Panc1 (cell line): ENCODE measurements at regions not wholly inside any gene's neighbourhood (a gene's known extent, or its start where the extent isn't known, plus 50 kb on each side); places are given as distances from the start of the nearest gene placed in this dataset.

Source experiments
- ATAC-seq: fragments of 200-7000 bp; cut with Tn5 transposase; 2 replicates; pipeline ENCODE4 v1.9.1; 2020; ENCODE audit warnings: mild to moderate bottlenecking, moderate library complexity
- BruUV-seq: library from RNA; stranded (reverse); fragments of 400-500 nt; replicated peaks from 2 replicates; lab custom pipeline; 2021; lab: Mats Ljungman, UMichigan
- CTCF ChIA-PET: fragments of 300-600 bp; sonication (Branson Sonifier 250); formaldehyde crosslinking; loops from one replicate; lab custom pipeline; 2022; ENCODE audit warnings: antibody characterized with exemption; lab: Charles Lee
- POLR2A ChIA-PET: fragments of 300-600 bp; sonication (Branson Sonifier 250); formaldehyde crosslinking; loops from one replicate; lab custom pipeline; 2022; ENCODE audit warnings: antibody characterized with exemption; lab: Charles Lee
- DNase-seq: peaks from one replicate; pipeline ENCODE4 v3.0.0-alpha.2; 2010; ENCODE audit warnings: low read depth, low spot score
- H3K27ac ChIP-seq: 2 replicates; pipeline ENCODE4 v1.5.1; 2011; ENCODE audit warnings: mild to moderate bottlenecking, low read length, inconsistent platforms
- H3K27me3 ChIP-seq: fragments of 200-500 bp; sonication (Bioruptor generic); 2 replicates; pipeline ENCODE4 v1.6.0; 2014; ENCODE audit warnings: low read length, inconsistent platforms; ENCODE audit not compliant: control insufficient read depth, insufficient read depth
- H3K36me3 ChIP-seq: fragments of 200-500 bp; sonication (Bioruptor generic); 2 replicates; pipeline ENCODE4 v1.5.1; 2014; ENCODE audit warnings: inconsistent platforms, mild to moderate bottlenecking, low read length, moderate library complexity; ENCODE audit not compliant: control insufficient read depth, insufficient read depth
- H3K4me1 ChIP-seq: 2 replicates; pipeline ENCODE4 v1.5.1; 2011; ENCODE audit warnings: inconsistent platforms, mild to moderate bottlenecking, low read length, moderate library complexity; ENCODE audit not compliant: control insufficient read depth, insufficient read depth
- H3K4me3 ChIP-seq, 2 experiments: 2 replicates each; pipeline ENCODE4 v1.5.1; 2011 to 2012; ENCODE audit warnings: low read depth in 2 of 2, low read length in 2 of 2, mild to moderate bottlenecking in 2 of 2, inconsistent platforms in 1 of 2, moderate library complexity in 1 of 2
- H3K9me3 ChIP-seq: fragments of 200-500 bp; sonication (Bioruptor generic); 2 replicates; pipeline ENCODE4 v1.5.1; 2014; ENCODE audit warnings: low read depth, mild to moderate bottlenecking, inconsistent platforms, low read length, moderate library complexity; ENCODE audit not compliant: control insufficient read depth, insufficient read depth
- POLR2AphosphoS5 ChIP-seq: IDR thresholded peaks from 2 replicates; pipeline ENCODE4 v1.6.1; 2012; ENCODE audit warnings: mild to moderate bottlenecking, low read depth, low read length, moderate library complexity
- SIN3A ChIP-seq: IDR thresholded peaks from 2 replicates; pipeline ENCODE4 v1.6.1; 2012; ENCODE audit warnings: low read depth, mild to moderate bottlenecking, low read length, moderate library complexity, borderline replicate concordance; ENCODE audit not compliant: insufficient read depth
- TCF7L2 ChIP-seq: IDR thresholded peaks from 2 replicates; pipeline ENCODE4 v1.6.1; 2011; ENCODE audit warnings: mild to moderate bottlenecking, low read depth, low read length, inconsistent platforms
- in situ Hi-C: cut with HindIII; loops from 2 replicates; pipeline ENCODE4 v1.10.0; 2016; ENCODE audit warnings: low sequenced_read_pairs, low pct_unique_long_range_greater_than_20kb
- intact Hi-C: fragments of 100-400 bp; cut with micrococcal nuclease; formaldehyde crosslinking; loops from one replicate; pipeline ENCODE4 v1.10.0; 2022; ENCODE audit not compliant: unreplicated experiment
- TF ChIP-seq, protein P1 (sequence below): fragments of 450-650 bp; IDR thresholded peaks from 2 replicates; pipeline ENCODE4 v1.5.1; 2017; ENCODE audit warnings: mild to moderate bottlenecking
- TF ChIP-seq, protein P2 (sequence below), 2 experiments: IDR thresholded peaks; 2 replicates each; pipeline ENCODE4 v1.6.1; 2011 to 2012; ENCODE audit warnings: low read depth in 2 of 2, control low read depth in 1 of 2, low read length in 1 of 2, mild to moderate bottlenecking in 1 of 2, moderate library complexity in 1 of 2; ENCODE audit not compliant: insufficient read depth in 1 of 2

DNA sequence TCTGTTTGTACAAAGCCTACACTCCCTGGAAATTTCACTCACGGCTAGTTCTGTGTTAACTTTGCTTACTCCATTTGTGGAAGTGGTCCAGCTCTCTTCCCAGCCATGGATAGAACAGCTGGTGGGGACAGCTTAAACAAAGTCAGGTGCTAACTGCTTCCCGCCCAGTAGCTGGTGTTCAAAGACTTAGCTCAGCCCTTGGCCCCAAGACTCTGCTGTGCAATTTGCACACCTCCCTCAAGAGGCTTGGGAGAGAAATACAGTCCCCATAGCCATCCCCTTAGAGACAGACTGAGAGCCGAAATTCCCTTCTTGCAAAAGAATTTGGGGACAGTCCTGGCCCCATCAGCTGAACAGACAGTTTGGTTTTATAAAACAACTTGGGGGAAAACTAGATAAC lies 73.8 kb upstream of the RAI14 start:
- ChIA-PET CTCF (no interaction called here), POLR2A (no interaction called here)
- DNase-seq (no peak), ATAC-seq (no peak)
- H3K4me1 ChIP-seq = no peaks in the 10 kb centered on the region
- in situ Hi-C loops (no loop called here), intact Hi-C loops (no loop called here)
- TF ChIP-seq, protein P1, sequence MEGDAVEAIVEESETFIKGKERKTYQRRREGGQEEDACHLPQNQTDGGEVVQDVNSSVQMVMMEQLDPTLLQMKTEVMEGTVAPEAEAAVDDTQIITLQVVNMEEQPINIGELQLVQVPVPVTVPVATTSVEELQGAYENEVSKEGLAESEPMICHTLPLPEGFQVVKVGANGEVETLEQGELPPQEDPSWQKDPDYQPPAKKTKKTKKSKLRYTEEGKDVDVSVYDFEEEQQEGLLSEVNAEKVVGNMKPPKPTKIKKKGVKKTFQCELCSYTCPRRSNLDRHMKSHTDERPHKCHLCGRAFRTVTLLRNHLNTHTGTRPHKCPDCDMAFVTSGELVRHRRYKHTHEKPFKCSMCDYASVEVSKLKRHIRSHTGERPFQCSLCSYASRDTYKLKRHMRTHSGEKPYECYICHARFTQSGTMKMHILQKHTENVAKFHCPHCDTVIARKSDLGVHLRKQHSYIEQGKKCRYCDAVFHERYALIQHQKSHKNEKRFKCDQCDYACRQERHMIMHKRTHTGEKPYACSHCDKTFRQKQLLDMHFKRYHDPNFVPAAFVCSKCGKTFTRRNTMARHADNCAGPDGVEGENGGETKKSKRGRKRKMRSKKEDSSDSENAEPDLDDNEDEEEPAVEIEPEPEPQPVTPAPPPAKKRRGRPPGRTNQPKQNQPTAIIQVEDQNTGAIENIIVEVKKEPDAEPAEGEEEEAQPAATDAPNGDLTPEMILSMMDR = no peak
- TF ChIP-seq, protein P2, sequence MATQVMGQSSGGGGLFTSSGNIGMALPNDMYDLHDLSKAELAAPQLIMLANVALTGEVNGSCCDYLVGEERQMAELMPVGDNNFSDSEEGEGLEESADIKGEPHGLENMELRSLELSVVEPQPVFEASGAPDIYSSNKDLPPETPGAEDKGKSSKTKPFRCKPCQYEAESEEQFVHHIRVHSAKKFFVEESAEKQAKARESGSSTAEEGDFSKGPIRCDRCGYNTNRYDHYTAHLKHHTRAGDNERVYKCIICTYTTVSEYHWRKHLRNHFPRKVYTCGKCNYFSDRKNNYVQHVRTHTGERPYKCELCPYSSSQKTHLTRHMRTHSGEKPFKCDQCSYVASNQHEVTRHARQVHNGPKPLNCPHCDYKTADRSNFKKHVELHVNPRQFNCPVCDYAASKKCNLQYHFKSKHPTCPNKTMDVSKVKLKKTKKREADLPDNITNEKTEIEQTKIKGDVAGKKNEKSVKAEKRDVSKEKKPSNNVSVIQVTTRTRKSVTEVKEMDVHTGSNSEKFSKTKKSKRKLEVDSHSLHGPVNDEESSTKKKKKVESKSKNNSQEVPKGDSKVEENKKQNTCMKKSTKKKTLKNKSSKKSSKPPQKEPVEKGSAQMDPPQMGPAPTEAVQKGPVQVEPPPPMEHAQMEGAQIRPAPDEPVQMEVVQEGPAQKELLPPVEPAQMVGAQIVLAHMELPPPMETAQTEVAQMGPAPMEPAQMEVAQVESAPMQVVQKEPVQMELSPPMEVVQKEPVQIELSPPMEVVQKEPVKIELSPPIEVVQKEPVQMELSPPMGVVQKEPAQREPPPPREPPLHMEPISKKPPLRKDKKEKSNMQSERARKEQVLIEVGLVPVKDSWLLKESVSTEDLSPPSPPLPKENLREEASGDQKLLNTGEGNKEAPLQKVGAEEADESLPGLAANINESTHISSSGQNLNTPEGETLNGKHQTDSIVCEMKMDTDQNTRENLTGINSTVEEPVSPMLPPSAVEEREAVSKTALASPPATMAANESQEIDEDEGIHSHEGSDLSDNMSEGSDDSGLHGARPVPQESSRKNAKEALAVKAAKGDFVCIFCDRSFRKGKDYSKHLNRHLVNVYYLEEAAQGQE (IDR thresholded peaks at IDR 0.05; ENCODE audit: insufficient read depth in 1 of 2, low read depth in 2 of 2, low read length in 1 of 2) = no peak
- H3K36me3 ChIP-seq = no peaks in the 10 kb centered on the region
- no peaks in the 10 kb centered on the region for H3K9me3 ChIP-seq
- H3K4me3 ChIP-seq = no peak overlapping the region
- no peak overlapping the region for H3K27ac ChIP-seq
- BruUV-seq = no TSS peak
- no peaks in the 10 kb centered on the region; the same call in 1 of the 2 replicates for H3K27me3 ChIP-seq

DNA sequence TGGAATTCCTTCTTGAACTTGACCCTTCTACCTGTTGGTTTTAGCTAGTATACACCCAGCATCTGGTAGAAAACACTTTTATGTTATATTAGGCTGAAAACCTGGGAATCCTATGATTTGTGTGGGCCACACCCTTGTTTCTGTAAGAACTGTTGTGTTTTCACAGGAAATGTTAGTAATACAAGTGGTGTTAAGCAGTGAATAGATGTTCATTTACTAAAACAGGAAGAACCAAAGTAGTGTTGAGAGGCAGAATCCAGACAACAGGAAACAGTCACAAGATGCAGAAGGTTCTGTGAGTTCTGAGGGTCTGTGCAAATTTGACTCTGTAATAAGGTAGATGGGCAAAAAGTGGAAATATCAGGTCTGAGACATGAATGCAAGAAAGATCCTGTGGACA lies 73.0 kb upstream of the RAI14 start:
- Histone ChIP-seq H3K9me3 (no peaks in the 10 kb centered on the region), H3K4me3 (no peak overlapping the region), H3K4me1 (no peaks in the 10 kb centered on the region), H3K36me3 (no peaks in the 10 kb centered on the region), H3K27ac (no peak overlapping the region), H3K27me3 (no peaks in the 10 kb centered on the region; the same call in none of the 2 replicates)
- no peak for DNase-seq
- ChIA-PET CTCF (no interaction called here), POLR2A (no interaction called here)
- TF ChIP-seq SIN3A (no peak), POLR2AphosphoS5 (no peak), TCF7L2 (no peak)
- TF ChIP-seq, protein P1 = no peak
- TF ChIP-seq, protein P2 (IDR thresholded peaks at IDR 0.05; ENCODE audit: insufficient read depth in 1 of 2, low read depth in 2 of 2, low read length in 1 of 2) = no peak
- ATAC-seq = no peak
- BruUV-seq = no TSS peak
- in situ Hi-C loops = no loop called here
- intact Hi-C loops = no loop called here
